Thoracic aorta (tissue), 2 donors: ENCODE measurements at regions not wholly inside any gene's neighbourhood (a gene's known extent, or its start where the extent isn't known, plus 50 kb on each side); places are given as distances from the start of the nearest gene placed in this dataset.

Experiments used
- ATAC-seq: fragments of 150-250 bp; one replicate; pipeline ENCODE4 v1.8.0; 2017; ENCODE audit warnings: low read depth; ENCODE audit not compliant: insufficient number of reproducible peaks, low FRiP score
- DNase-seq: peaks from one replicate; pipeline ENCODE4 v3.0.0-alpha.2; 2020; ENCODE audit warnings: low spot score
- H3K27ac ChIP-seq, 2 donors: fragments of 200-600 bp; sonication (generic); 1 replicate in 1 of 2; 2 replicates in 1 of 2; pipeline ENCODE4 v1.5.1; 2016; ENCODE audit warnings: mild to moderate bottlenecking in 2 of 2, moderate library complexity in 2 of 2
- H3K27me3 ChIP-seq: fragments of 200-600 bp; sonication (generic); replicated peaks from 2 replicates; pipeline ENCODE4 v1.6.0; 2016; ENCODE audit warnings: mild to moderate bottlenecking; ENCODE audit not compliant: insufficient read depth
- H3K36me3 ChIP-seq: fragments of 200-600 bp; sonication (generic); one replicate; pipeline ENCODE4 v1.5.1; 2016
- H3K4me1 ChIP-seq, 2 donors: fragments of 200-600 bp; sonication (generic); 1 replicate in 1 of 2; 2 replicates in 1 of 2; pipeline versions ENCODE4 v1.5.1 to v1.6.0; 2016; ENCODE audit warnings: low read depth in 2 of 2, mild to moderate bottlenecking in 1 of 2; ENCODE audit not compliant: control insufficient read depth in 1 of 2
- H3K4me3 ChIP-seq: fragments of 200-600 bp; sonication (generic); 2 replicates; pipeline ENCODE4 v1.5.1; 2016; ENCODE audit warnings: mild to moderate bottlenecking
- H3K9me3 ChIP-seq: fragments of 200-600 bp; sonication (generic); 2 replicates; pipeline ENCODE4 v1.5.1; 2016
- CTCF ChIP-seq: fragments of 200-600 bp; sonication (generic); IDR thresholded peaks from one replicate; pipeline ENCODE4 v1.5.1; 2019; ENCODE audit warnings: antibody characterized with exemption

- no peak for ATAC-seq
- Histone ChIP-seq H3K4me1 (peaks cover 8 to 24% of the 10 kb centered on the region in 2 donors), H3K4me3 (no peak overlapping the region), H3K27me3 (no peaks in the 10 kb centered on the region), H3K9me3 (no peaks in the 10 kb centered on the region), H3K27ac (no peak overlapping the region), H3K36me3 (no peaks in the 10 kb centered on the region)
- no peak for DNase-seq
- no peak for TF ChIP-seq CTCF
Observed at GRCh38 chr11:109974523-109974922, 118.7 kb upstream of the ZC3H12C start.

- ATAC-seq (no peak), DNase-seq (no peak)
- TF ChIP-seq CTCF, result no peak
- Histone ChIP-seq H3K36me3 (no peaks in the 10 kb centered on the region), H3K9me3 (no peaks in the 10 kb centered on the region), H3K27ac (no peak overlapping the region), H3K27me3 (no peaks in the 10 kb centered on the region), H3K4me1 (no peaks in the 10 kb centered on the region), H3K4me3 (no peak overlapping the region)
Observed at GRCh38 chr11:109978895-109979294, 114.3 kb upstream of the ZC3H12C start.

GRCh38 chr11:109981031-109981636 is 112.1 kb upstream of the ZC3H12C start:
- Histone ChIP-seq H3K36me3 (no peaks in the 10 kb centered on the region), H3K9me3 (no peaks in the 10 kb centered on the region), H3K4me3 (no peak overlapping the region), H3K4me1 (no peaks in the 10 kb centered on the region), H3K27ac (no peak overlapping the region), H3K27me3 (no peaks in the 10 kb centered on the region)
- DNase-seq (no peak), ATAC-seq (no peak)
- TF ChIP-seq CTCF, result no peak

- no peak for ATAC-seq
- H3K27ac ChIP-seq, result no peak overlapping the region
- no peak for TF ChIP-seq CTCF
- H3K36me3 ChIP-seq, result no peaks in the 10 kb centered on the region
- no peaks in the 10 kb centered on the region for H3K4me1 ChIP-seq
- H3K4me3 ChIP-seq, result no peak overlapping the region
- no peak for DNase-seq
- H3K27me3 ChIP-seq, result no peaks in the 10 kb centered on the region
- H3K9me3 ChIP-seq, result no peaks in the 10 kb centered on the region
Observed at GRCh38 chr11:109983358-109983757, 109.8 kb upstream of the ZC3H12C start.

GRCh38 chr11:109984634-109985289 is 108.4 kb upstream of the ZC3H12C start:
- no peaks in the 10 kb centered on the region for H3K4me1 ChIP-seq
- ATAC-seq (no peak), DNase-seq (no peak)
- no peaks in the 10 kb centered on the region for H3K36me3 ChIP-seq
- no peak overlapping the region for H3K27ac ChIP-seq
- TF ChIP-seq CTCF, result no peak
- H3K27me3 ChIP-seq, result no peaks in the 10 kb centered on the region
- no peak overlapping the region for H3K4me3 ChIP-seq
- H3K9me3 ChIP-seq, result no peaks in the 10 kb centered on the region
